CD14-positive monocyte (primary cell): ENCODE measurements at regions not wholly inside any gene's neighbourhood (a gene's known extent, or its start where the extent isn't known, plus 50 kb on each side); places are given as distances from the start of the nearest gene placed in this dataset.

Experiments
- DNase-seq, 3 donors: peaks; one replicate each; pipeline ENCODE4 v3.0.0-alpha.2; 2011 to 2022
- H2AFZ ChIP-seq: 2 replicates; pipeline ENCODE4 v1.6.0; 2012; ENCODE audit warnings: mild to moderate bottlenecking, low read depth, low read length, inconsistent platforms; ENCODE audit not compliant: insufficient read depth, poor library complexity, severe bottlenecking
- H3K27ac ChIP-seq, 2 donors: 1 replicate in 1 of 2; 2 replicates in 1 of 2; pipeline ENCODE4 v1.5.1; 2012 to 2013; ENCODE audit warnings: low read length in 2 of 2, control low read depth in 1 of 2, inconsistent platforms in 1 of 2, low read depth in 1 of 2, mild to moderate bottlenecking in 1 of 2
- H3K27me3 ChIP-seq, 2 donors: one replicate each; pipeline versions ENCODE4 v1.6.0 to v1.6.1; 2011 to 2013; ENCODE audit warnings: low read length in 2 of 2; ENCODE audit not compliant: control insufficient read depth in 2 of 2, insufficient read depth in 2 of 2
- H3K36me3 ChIP-seq, 2 donors: replicated peaks in 1 of 2; 1 replicate in 1 of 2; 2 replicates in 1 of 2; pipeline versions ENCODE4 v1.5.1 to v1.6.1; 2012 to 2013; ENCODE audit warnings: low read length in 2 of 2, control low read depth in 1 of 2, inconsistent platforms in 1 of 2, mild to moderate bottlenecking in 1 of 2; ENCODE audit not compliant: insufficient read depth in 2 of 2, control insufficient read depth in 1 of 2
- H3K4me1 ChIP-seq, 2 donors: 1 replicate in 1 of 2; 2 replicates in 1 of 2; pipeline versions ENCODE4 v1.5.1 to v1.6.1; 2012 to 2013; ENCODE audit warnings: low read length in 2 of 2, control low read depth in 1 of 2, inconsistent platforms in 1 of 2, mild to moderate bottlenecking in 1 of 2, moderate library complexity in 1 of 2; ENCODE audit not compliant: insufficient read depth in 2 of 2, control insufficient read depth in 1 of 2
- H3K4me2 ChIP-seq: replicated peaks from 2 replicates; pipeline ENCODE3; 2012; ENCODE audit warnings: low read length, moderate library complexity, mild to moderate bottlenecking; ENCODE audit not compliant: poor library complexity, severe bottlenecking; ENCODE audit errors: extremely low read depth
- H3K4me3 ChIP-seq, 3 experiments: fragments of 200-600 bp in 1 of 3; sonication (generic) in 1 of 3; replicated peaks in 1 of 3; 1 replicate in 2 of 3; 2 replicates in 1 of 3; pipeline ENCODE4 v1.5.1; 2011 to 2013; ENCODE audit warnings: low read length in 3 of 3, mild to moderate bottlenecking in 3 of 3, control low read depth in 2 of 3, low read depth in 2 of 3, inconsistent platforms in 1 of 3, moderate library complexity in 1 of 3
- H3K79me2 ChIP-seq: 2 replicates; pipeline ENCODE4 v1.6.0; 2012; ENCODE audit warnings: mild to moderate bottlenecking, control low read depth, inconsistent platforms, low read length, moderate library complexity; ENCODE audit not compliant: insufficient read depth
- H3K9ac ChIP-seq: 2 replicates; pipeline ENCODE4 v1.6.0; 2017; ENCODE audit warnings: low read length, mild to moderate bottlenecking; ENCODE audit not compliant: insufficient read depth, poor library complexity, severe bottlenecking
- H3K9me3 ChIP-seq, 2 donors: replicated peaks in 1 of 2; 1 replicate in 1 of 2; 2 replicates in 1 of 2; pipeline versions ENCODE4 v1.5.1 to v1.6.1; 2012 to 2013; ENCODE audit warnings: low read length in 2 of 2, control low read depth in 1 of 2; ENCODE audit not compliant: control insufficient read depth in 1 of 2, insufficient read depth in 1 of 2
- H4K20me1 ChIP-seq: 2 replicates; pipeline ENCODE4 v1.6.0; 2012; ENCODE audit warnings: mild to moderate bottlenecking, low read length, control low read depth, moderate library complexity; ENCODE audit not compliant: insufficient read depth
- H3K27ac Mint-ChIP-seq, 7 donors: one replicate each; pipeline ENCODE4 v1.8.0; 2020; ENCODE audit warnings: mild to moderate bottlenecking in 7 of 7, mixed read lengths in 7 of 7, moderate library complexity in 6 of 7, inconsistent platforms in 2 of 7
- H3K27me3 Mint-ChIP-seq, 3 donors: one replicate each; pipeline ENCODE4 v1.8.0; 2021 to 2022; ENCODE audit warnings: low read depth in 3 of 3, mild to moderate bottlenecking in 3 of 3, mixed read lengths in 3 of 3, moderate library complexity in 3 of 3, inconsistent platforms in 1 of 3
- H3K36me3 Mint-ChIP-seq, 2 donors: one replicate each; pipeline ENCODE4 v1.8.0; 2020; ENCODE audit warnings: mixed read lengths in 2 of 2, inconsistent platforms in 1 of 2, mild to moderate bottlenecking in 1 of 2
- H3K4me1 Mint-ChIP-seq: one replicate; pipeline ENCODE4 v1.8.0; 2020; ENCODE audit warnings: mild to moderate bottlenecking, mixed read lengths
- H3K4me3 Mint-ChIP-seq, 2 donors: one replicate each; pipeline ENCODE4 v1.8.0; 2020; ENCODE audit warnings: mild to moderate bottlenecking in 2 of 2, mixed read lengths in 2 of 2, moderate library complexity in 1 of 2
- H3K9me3 Mint-ChIP-seq, 7 donors: one replicate each; pipeline ENCODE4 v1.8.0; 2020 to 2022; ENCODE audit warnings: mixed read lengths in 7 of 7, mild to moderate bottlenecking in 6 of 7, moderate library complexity in 6 of 7, inconsistent platforms in 2 of 7
- WGBS: methylation state at CpG from one replicate; pipeline ENCODE4 v1.1.5; 2013; ENCODE audit warnings: missing lambda C conversion rate; ENCODE audit not compliant: insufficient coverage; 5-methylcytosine and 5-hydroxymethylcytosine counted together
- intact Hi-C, 2 donors: fragments of 100-400 bp; cut with micrococcal nuclease; formaldehyde crosslinking; loops; one replicate each; pipeline versions ENCODE4 v1.15.0 to v1.15.1; 2023
- TF ChIP-seq, protein P1 (sequence below): fragments of 200-600 bp; IDR thresholded peaks from one replicate; pipeline ENCODE4 v1.8.0; 2022; ENCODE audit warnings: antibody characterized with exemption, mild to moderate bottlenecking

DNA sequence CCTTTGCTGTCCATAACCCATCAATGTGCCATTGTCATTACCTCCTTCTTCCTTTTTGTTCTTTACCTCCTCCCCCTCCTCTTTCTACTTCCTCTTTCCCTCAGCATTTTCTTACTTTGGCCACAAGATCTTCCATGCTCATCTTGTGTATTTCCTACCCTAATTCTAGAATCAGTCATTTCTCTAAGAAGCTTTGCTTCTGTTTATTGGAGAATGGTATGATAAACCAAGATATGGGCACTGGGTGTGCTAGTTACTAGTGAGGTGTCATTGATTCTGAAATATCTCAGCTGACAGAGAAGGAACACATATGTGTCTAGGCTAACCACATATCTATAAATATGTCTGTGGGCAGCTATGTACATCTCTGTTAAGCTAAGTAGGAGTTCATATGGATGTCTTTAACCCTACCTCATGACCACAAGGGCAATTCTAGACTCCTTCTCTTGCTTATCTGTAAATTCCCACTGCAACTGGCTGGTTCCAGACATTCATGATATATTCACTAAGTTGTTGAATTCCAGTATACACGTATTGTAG, 2051.3 kb upstream of the CDH9 start:
- Histone ChIP-seq H3K36me3 (no peaks in the 10 kb centered on the region), H3K9me3 (no peaks in the 10 kb centered on the region), H3K4me2 (no peak overlapping the region), H3K9ac (no peak overlapping the region), H3K27me3 (no peaks in the 10 kb centered on the region), H3K4me1 (no peaks in the 10 kb centered on the region), H3K4me3 (no peak overlapping the region), H3K27ac (no peak overlapping the region), H3K79me2 (no peaks in the 10 kb centered on the region), H4K20me1 (no peaks in the 10 kb centered on the region), H2AFZ (no peak overlapping the region)
- Mint-ChIP-seq H3K36me3 (no peaks in the 10 kb centered on the region), H3K27ac (no peak overlapping the region), H3K4me1 (no peaks in the 10 kb centered on the region), H3K27me3 (peaks cover 0 to 3% (median 1%) of the 10 kb centered on the region in 3 donors), H3K4me3 (no peak overlapping the region), H3K9me3 (peaks cover 0 to 12% (median 4%) of the 10 kb centered on the region in 7 donors)
- WGBS: no CpG with 5 or more reads among the region's 1 CpG
- TF ChIP-seq, protein P1, sequence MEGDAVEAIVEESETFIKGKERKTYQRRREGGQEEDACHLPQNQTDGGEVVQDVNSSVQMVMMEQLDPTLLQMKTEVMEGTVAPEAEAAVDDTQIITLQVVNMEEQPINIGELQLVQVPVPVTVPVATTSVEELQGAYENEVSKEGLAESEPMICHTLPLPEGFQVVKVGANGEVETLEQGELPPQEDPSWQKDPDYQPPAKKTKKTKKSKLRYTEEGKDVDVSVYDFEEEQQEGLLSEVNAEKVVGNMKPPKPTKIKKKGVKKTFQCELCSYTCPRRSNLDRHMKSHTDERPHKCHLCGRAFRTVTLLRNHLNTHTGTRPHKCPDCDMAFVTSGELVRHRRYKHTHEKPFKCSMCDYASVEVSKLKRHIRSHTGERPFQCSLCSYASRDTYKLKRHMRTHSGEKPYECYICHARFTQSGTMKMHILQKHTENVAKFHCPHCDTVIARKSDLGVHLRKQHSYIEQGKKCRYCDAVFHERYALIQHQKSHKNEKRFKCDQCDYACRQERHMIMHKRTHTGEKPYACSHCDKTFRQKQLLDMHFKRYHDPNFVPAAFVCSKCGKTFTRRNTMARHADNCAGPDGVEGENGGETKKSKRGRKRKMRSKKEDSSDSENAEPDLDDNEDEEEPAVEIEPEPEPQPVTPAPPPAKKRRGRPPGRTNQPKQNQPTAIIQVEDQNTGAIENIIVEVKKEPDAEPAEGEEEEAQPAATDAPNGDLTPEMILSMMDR: no peak
- no peak for DNase-seq
- intact Hi-C loops: no loop called here

DNA sequence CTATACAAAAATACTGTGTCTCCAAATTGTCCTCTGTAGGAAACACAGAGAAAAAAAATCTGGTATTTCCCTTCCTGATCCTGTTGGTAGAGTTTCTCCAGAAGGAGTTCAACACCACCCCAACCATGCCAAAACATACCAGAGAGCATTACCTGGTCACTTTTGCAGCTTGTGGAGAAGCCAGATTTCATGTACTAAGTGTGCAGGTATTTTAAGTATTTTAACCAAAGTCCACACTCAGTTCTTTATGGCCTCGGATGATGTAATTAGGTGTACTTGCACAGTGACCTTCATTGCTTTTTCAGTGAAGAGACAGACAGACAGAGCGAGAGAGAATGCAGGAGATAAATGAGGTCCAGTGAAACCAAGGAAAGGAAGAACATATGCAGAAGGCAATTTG, 2046.8 kb upstream of the CDH9 start:
- Histone ChIP-seq H3K4me2 (no peak overlapping the region), H3K4me1 (no peaks in the 10 kb centered on the region), H4K20me1 (no peaks in the 10 kb centered on the region), H3K9ac (no peak overlapping the region), H3K36me3 (no peaks in the 10 kb centered on the region), H3K9me3 (no peaks in the 10 kb centered on the region), H3K27ac (no peak overlapping the region), H3K27me3 (no peaks in the 10 kb centered on the region), H3K79me2 (no peaks in the 10 kb centered on the region), H3K4me3 (no peak overlapping the region), H2AFZ (no peak overlapping the region)
- intact Hi-C loops: no loop called here
- H3K9me3 Mint-ChIP-seq: peaks cover 0 to 14% (median 6%) of the 10 kb centered on the region in 7 donors
- H3K27ac Mint-ChIP-seq: no peak overlapping the region
- no peak overlapping the region for H3K4me3 Mint-ChIP-seq
- no peaks in the 10 kb centered on the region for H3K36me3 Mint-ChIP-seq
- 87% methylated on average over 2 of the region's 2 CpGs for WGBS
- H3K4me1 Mint-ChIP-seq: no peaks in the 10 kb centered on the region
- no peak for DNase-seq
- TF ChIP-seq, protein P1: no peak
- peaks cover 0 to 2% (median 0%) of the 10 kb centered on the region in 3 donors for H3K27me3 Mint-ChIP-seq
